ENCODE measurements at regions not wholly inside any gene's neighbourhood (a gene's known extent, or its start where the extent isn't known, plus 50 kb on each side); places are given as distances from the start of the nearest gene placed in this dataset.
A peak's percentile ranks its signal among the peaks of the same experiment; 100 is the strongest.

DNA sequence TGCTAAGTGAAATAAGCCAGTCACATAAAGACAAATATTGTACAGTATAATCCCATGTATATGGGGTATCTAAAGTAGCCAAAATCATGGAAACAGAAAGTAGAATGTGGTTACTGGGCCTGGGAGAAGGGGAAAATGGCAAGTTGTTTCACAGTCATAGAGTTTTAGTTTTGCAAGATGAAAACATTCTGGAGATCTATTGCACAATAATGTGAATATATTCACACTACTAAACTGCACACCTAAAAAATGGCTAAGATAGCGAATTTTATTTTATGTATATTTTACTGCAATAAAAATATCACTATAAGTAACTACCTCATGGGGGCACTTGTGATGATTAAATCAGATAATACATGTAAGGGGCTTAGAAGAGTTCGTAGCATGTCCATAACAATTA, 72.0 kb upstream of the ARHGAP32 start:
- Mint-ChIP-seq H3K4me3 (no peak overlapping the region), H3K4me1 (peaks cover 50% of the 10 kb centered on the region), H3K9me3 (no peaks in the 10 kb centered on the region), H3K27me3 (ENCODE audit: low read depth, poor library complexity) (no peaks in the 10 kb centered on the region), H3K36me3 (ENCODE audit: low read depth) (peaks cover 24% of the 10 kb centered on the region), H3K27ac (no peak overlapping the region)
- TF ChIP-seq, protein P1, sequence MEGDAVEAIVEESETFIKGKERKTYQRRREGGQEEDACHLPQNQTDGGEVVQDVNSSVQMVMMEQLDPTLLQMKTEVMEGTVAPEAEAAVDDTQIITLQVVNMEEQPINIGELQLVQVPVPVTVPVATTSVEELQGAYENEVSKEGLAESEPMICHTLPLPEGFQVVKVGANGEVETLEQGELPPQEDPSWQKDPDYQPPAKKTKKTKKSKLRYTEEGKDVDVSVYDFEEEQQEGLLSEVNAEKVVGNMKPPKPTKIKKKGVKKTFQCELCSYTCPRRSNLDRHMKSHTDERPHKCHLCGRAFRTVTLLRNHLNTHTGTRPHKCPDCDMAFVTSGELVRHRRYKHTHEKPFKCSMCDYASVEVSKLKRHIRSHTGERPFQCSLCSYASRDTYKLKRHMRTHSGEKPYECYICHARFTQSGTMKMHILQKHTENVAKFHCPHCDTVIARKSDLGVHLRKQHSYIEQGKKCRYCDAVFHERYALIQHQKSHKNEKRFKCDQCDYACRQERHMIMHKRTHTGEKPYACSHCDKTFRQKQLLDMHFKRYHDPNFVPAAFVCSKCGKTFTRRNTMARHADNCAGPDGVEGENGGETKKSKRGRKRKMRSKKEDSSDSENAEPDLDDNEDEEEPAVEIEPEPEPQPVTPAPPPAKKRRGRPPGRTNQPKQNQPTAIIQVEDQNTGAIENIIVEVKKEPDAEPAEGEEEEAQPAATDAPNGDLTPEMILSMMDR (IDR thresholded peaks at IDR 0.05), result no peak
- no peak for DNase-seq

DNA sequence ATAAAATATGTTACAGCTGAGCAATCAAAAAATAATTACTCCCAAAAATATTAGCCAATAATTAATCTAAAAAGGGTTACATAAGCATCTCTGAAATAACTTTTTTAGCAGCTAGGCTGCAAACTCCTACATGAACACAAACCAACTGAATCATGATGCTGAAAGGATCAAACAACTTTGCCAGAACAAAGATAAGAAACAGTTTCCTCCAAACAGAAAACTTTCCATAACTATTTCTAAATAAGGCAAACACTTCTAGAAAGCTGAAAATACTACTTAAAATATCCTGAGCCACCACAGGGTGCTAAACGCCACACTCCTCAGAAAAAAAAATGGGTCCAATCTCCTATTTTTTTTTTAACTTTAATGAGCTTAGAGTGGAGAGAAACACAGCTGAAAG, 68.6 kb upstream of the ARHGAP32 start:
- DNase-seq, result no peak

DNA sequence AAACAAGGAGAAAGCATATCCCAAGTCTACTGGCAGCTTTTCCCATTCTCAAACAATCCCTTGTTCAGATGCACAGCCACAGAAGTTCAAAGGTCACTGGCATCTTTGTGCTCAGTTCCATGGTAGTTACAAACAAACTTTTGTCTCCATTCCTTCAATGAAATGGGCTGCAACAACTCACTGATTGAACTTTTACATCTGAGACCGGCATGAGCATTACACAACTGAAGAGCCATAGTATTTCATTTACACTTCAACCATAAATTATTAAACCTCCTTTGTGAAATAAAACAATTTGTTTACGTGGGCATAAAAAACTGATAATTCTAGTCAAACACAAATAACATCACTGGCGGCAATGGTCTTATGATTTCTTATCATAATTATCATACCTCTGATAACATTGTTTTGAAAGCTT, 67.8 kb upstream of the ARHGAP32 start:
- Mint-ChIP-seq H3K9me3 (no peaks in the 10 kb centered on the region), H3K27ac (peak overlapping the region; percentile 35), H3K4me1 (peaks cover 39% of the 10 kb centered on the region), H3K27me3 (ENCODE audit: low read depth, poor library complexity) (no peaks in the 10 kb centered on the region), H3K36me3 (ENCODE audit: low read depth) (peaks cover 23% of the 10 kb centered on the region), H3K4me3 (peak overlapping the region; percentile 33)
- TF ChIP-seq, protein P1 (IDR thresholded peaks at IDR 0.05), result no peak
- no peak for DNase-seq

More for the DNA sequence above, 68.6 kb upstream of the ARHGAP32 start:
- H3K36me3 Mint-ChIP-seq (ENCODE audit: low read depth), result peaks cover 24% of the 10 kb centered on the region
- no peaks in the 10 kb centered on the region for H3K9me3 Mint-ChIP-seq
- H3K27ac Mint-ChIP-seq, result peak overlapping the region; percentile 75
- TF ChIP-seq, protein P1 (IDR thresholded peaks at IDR 0.05), result no peak
- peaks cover 46% of the 10 kb centered on the region for H3K4me1 Mint-ChIP-seq
- no peak overlapping the region for H3K4me3 Mint-ChIP-seq
- no peaks in the 10 kb centered on the region for H3K27me3 Mint-ChIP-seq (ENCODE audit: low read depth, poor library complexity)

DNA sequence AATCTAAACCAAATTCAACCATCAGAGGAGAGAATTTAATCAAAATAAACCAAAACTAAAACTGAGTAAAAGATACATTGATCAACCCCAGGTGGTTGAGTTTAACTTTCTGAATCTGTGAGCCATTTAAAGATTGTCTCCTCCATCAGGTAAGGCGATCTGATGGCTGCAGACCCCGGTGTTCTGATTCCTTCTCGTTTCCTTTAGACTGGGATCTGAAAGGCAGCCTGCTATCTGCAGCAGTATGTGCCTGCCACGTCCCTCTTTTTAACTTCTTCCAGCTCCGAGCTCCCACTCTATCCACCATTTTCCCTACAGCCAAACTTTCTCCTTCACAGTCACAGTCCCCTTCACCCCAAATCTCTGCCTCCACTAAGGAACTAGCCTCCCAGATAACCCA, 66.1 kb upstream of the ARHGAP32 start:
- TF ChIP-seq, protein P1 (IDR thresholded peaks at IDR 0.05), result no peak
- Mint-ChIP-seq H3K4me1 (peaks cover 38% of the 10 kb centered on the region), H3K27ac (no peak overlapping the region), H3K4me3 (no peak overlapping the region), H3K9me3 (no peaks in the 10 kb centered on the region), H3K36me3 (ENCODE audit: low read depth) (peaks cover 12% of the 10 kb centered on the region), H3K27me3 (ENCODE audit: low read depth, poor library complexity) (no peaks in the 10 kb centered on the region)
- no peak for DNase-seq

DNA sequence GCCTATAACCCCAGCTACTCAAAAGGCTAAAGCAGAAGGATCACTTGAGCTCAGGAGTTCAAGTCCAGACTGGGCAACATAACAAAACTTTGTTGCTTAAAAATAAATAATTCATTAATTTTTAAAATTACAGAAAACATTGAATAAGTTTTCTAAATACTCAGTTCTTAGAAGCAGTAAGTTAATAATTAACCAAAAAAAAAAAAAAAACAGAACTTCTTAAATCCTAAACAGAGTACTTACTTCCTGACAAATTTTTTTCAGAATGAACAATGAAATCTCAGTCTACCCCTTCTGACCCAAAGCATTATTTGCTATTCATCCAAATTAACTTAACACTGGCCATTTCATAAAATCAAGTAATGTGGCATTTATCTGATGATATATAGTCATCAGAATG, 65.4 kb upstream of the ARHGAP32 start:
- peaks cover 43% of the 10 kb centered on the region for H3K4me1 Mint-ChIP-seq
- no peaks in the 10 kb centered on the region for H3K9me3 Mint-ChIP-seq
- no peak for DNase-seq
- H3K27me3 Mint-ChIP-seq (ENCODE audit: low read depth, poor library complexity), result no peaks in the 10 kb centered on the region
- peaks cover 6% of the 10 kb centered on the region for H3K36me3 Mint-ChIP-seq (ENCODE audit: low read depth)
- H3K4me3 Mint-ChIP-seq, result no peak overlapping the region
- no peak overlapping the region for H3K27ac Mint-ChIP-seq
- TF ChIP-seq, protein P1 (IDR thresholded peaks at IDR 0.05), result no peak

DNA sequence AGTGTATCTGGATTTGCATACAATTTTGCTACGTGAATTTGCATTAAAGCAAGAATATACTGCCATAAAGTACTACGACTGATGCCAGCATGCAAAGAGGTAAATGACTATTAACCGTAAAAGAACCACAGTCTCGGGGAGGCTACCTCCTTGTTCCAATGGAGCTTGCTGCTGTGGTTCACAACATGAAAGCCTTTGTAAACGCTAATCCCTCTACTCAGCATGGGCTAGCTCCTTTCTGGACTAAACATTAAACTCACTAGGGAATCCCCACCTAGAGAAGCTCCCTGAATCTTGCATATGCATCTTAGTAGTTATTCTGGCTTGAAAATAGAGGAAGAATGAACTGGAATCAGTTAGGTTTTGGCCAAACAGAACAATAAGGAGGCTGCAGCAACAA, 60.5 kb upstream of the ARHGAP32 start:
- peaks cover 3% of the 10 kb centered on the region for H3K9me3 Mint-ChIP-seq
- no peak for DNase-seq
- no peak overlapping the region for H3K27ac Mint-ChIP-seq
- peaks cover 21% of the 10 kb centered on the region for H3K4me1 Mint-ChIP-seq
- H3K27me3 Mint-ChIP-seq (ENCODE audit: low read depth, poor library complexity), result no peaks in the 10 kb centered on the region
- H3K36me3 Mint-ChIP-seq (ENCODE audit: low read depth), result peaks cover 19% of the 10 kb centered on the region
- H3K4me3 Mint-ChIP-seq, result no peak overlapping the region
- TF ChIP-seq, protein P1 (IDR thresholded peaks at IDR 0.05), result no peak

Data from nephron progenitor cell (in vitro differentiated cells).